ENCODE measurements at regions not wholly inside any gene's neighbourhood (a gene's known extent, or its start where the extent isn't known, plus 50 kb on each side); places are given as distances from the start of the nearest gene placed in this dataset.
A peak's percentile ranks its signal among the peaks of the same experiment; 100 is the strongest.

- H3K9me3 ChIP-seq (ENCODE audit: control insufficient read depth, insufficient read depth, low read length) = peaks cover under 1% of the 10 kb centered on the region
- DNase-seq (ENCODE audit: low read depth in 4 of 6, low spot score in 6 of 6) = no peak
- WGBS (ENCODE audit: insufficient coverage) = 11% methylated on average over 1 of the region's 1 CpG
- H3K27ac ChIP-seq (ENCODE audit: low read depth, low read length) = no peak overlapping the region
- H3K36me3 ChIP-seq (ENCODE audit: control insufficient read depth, insufficient read depth, low read length) = no peaks in the 10 kb centered on the region
- no peak overlapping the region for H3K4me3 ChIP-seq (ENCODE audit: low read depth, low read length)
- no peaks in the 10 kb centered on the region for H3K27me3 ChIP-seq (ENCODE audit: control insufficient read depth, insufficient read depth, low read length)
- H3K4me1 ChIP-seq (ENCODE audit: control insufficient read depth, insufficient read depth, low read length) = no peaks in the 10 kb centered on the region
Measured at GRCh38 chr15:55037071-55037470, 159.7 kb downstream of the RSL24D1 start.

- Histone ChIP-seq H3K36me3 (ENCODE audit: control insufficient read depth, insufficient read depth, low read length) (no peaks in the 10 kb centered on the region), H3K27me3 (ENCODE audit: control insufficient read depth, insufficient read depth, low read length) (no peaks in the 10 kb centered on the region), H3K4me3 (ENCODE audit: low read depth, low read length) (no peak overlapping the region), H3K4me1 (ENCODE audit: control insufficient read depth, insufficient read depth, low read length) (no peaks in the 10 kb centered on the region), H3K9me3 (ENCODE audit: control insufficient read depth, insufficient read depth, low read length) (no peaks in the 10 kb centered on the region), H3K27ac (ENCODE audit: low read depth, low read length) (no peak overlapping the region)
- DNase-seq (ENCODE audit: low read depth in 4 of 6, low spot score in 6 of 6) = no peak
- WGBS (ENCODE audit: insufficient coverage) = no CpG with 5 or more reads among the region's 2 CpGs
Measured at GRCh38 chr15:55035749-55036148, 161.0 kb downstream of the RSL24D1 start.

GRCh38 chr15:55033574-55033973 is 163.2 kb downstream of the RSL24D1 start:
- Histone ChIP-seq H3K4me3 (ENCODE audit: low read depth, low read length) (no peak overlapping the region), H3K27ac (ENCODE audit: low read depth, low read length) (no peak overlapping the region), H3K36me3 (ENCODE audit: control insufficient read depth, insufficient read depth, low read length) (no peaks in the 10 kb centered on the region), H3K9me3 (ENCODE audit: control insufficient read depth, insufficient read depth, low read length) (no peaks in the 10 kb centered on the region), H3K4me1 (ENCODE audit: control insufficient read depth, insufficient read depth, low read length) (no peaks in the 10 kb centered on the region), H3K27me3 (ENCODE audit: control insufficient read depth, insufficient read depth, low read length) (no peaks in the 10 kb centered on the region)
- no peak for DNase-seq (ENCODE audit: low read depth in 4 of 6, low spot score in 6 of 6)
- WGBS (ENCODE audit: insufficient coverage) = 100% methylated on average over 1 of the region's 2 CpGs

- DNase-seq (ENCODE audit: low read depth in 4 of 6, low spot score in 6 of 6) = no peak
- Histone ChIP-seq H3K4me3 (ENCODE audit: low read depth, low read length) (no peak overlapping the region), H3K4me1 (ENCODE audit: control insufficient read depth, insufficient read depth, low read length) (no peaks in the 10 kb centered on the region), H3K27ac (ENCODE audit: low read depth, low read length) (no peak overlapping the region), H3K9me3 (ENCODE audit: control insufficient read depth, insufficient read depth, low read length) (no peaks in the 10 kb centered on the region), H3K36me3 (ENCODE audit: control insufficient read depth, insufficient read depth, low read length) (no peaks in the 10 kb centered on the region), H3K27me3 (ENCODE audit: control insufficient read depth, insufficient read depth, low read length) (no peaks in the 10 kb centered on the region)
- WGBS (ENCODE audit: insufficient coverage) = no CpG with 5 or more reads among the region's 5 CpGs
Measured at GRCh38 chr15:55031727-55032126, 165.0 kb downstream of the RSL24D1 start.

GRCh38 chr15:55026381-55026780 is 170.4 kb downstream of the RSL24D1 start:
- H3K9me3 ChIP-seq (ENCODE audit: control insufficient read depth, insufficient read depth, low read length) = no peaks in the 10 kb centered on the region
- no peaks in the 10 kb centered on the region for H3K27me3 ChIP-seq (ENCODE audit: control insufficient read depth, insufficient read depth, low read length)
- H3K27ac ChIP-seq (ENCODE audit: low read depth, low read length) = no peak overlapping the region
- no peak overlapping the region for H3K4me3 ChIP-seq (ENCODE audit: low read depth, low read length)
- no CpG with 5 or more reads among the region's 1 CpG for WGBS (ENCODE audit: insufficient coverage)
- DNase-seq (ENCODE audit: low read depth in 4 of 6, low spot score in 6 of 6) = no peak
- no peaks in the 10 kb centered on the region for H3K36me3 ChIP-seq (ENCODE audit: control insufficient read depth, insufficient read depth, low read length)
- H3K4me1 ChIP-seq (ENCODE audit: control insufficient read depth, insufficient read depth, low read length) = no peaks in the 10 kb centered on the region

- H3K4me1 ChIP-seq (ENCODE audit: control insufficient read depth, insufficient read depth, low read length) = no peaks in the 10 kb centered on the region
- no peaks in the 10 kb centered on the region for H3K9me3 ChIP-seq (ENCODE audit: control insufficient read depth, insufficient read depth, low read length)
- DNase-seq (ENCODE audit: low read depth in 4 of 6, low spot score in 6 of 6) = no peak
- H3K27me3 ChIP-seq (ENCODE audit: control insufficient read depth, insufficient read depth, low read length) = no peaks in the 10 kb centered on the region
- no peak overlapping the region for H3K4me3 ChIP-seq (ENCODE audit: low read depth, low read length)
- no peaks in the 10 kb centered on the region for H3K36me3 ChIP-seq (ENCODE audit: control insufficient read depth, insufficient read depth, low read length)
- H3K27ac ChIP-seq (ENCODE audit: low read depth, low read length) = no peak overlapping the region
Measured at GRCh38 chr15:55017635-55018034, 179.1 kb downstream of the RSL24D1 start.

- no peaks in the 10 kb centered on the region for H3K36me3 ChIP-seq (ENCODE audit: control insufficient read depth, insufficient read depth, low read length)
- no peaks in the 10 kb centered on the region for H3K4me1 ChIP-seq (ENCODE audit: control insufficient read depth, insufficient read depth, low read length)
- no peaks in the 10 kb centered on the region for H3K27me3 ChIP-seq (ENCODE audit: control insufficient read depth, insufficient read depth, low read length)
- no peak overlapping the region for H3K4me3 ChIP-seq (ENCODE audit: low read depth, low read length)
- no peak for DNase-seq (ENCODE audit: low read depth in 4 of 6, low spot score in 6 of 6)
- no peaks in the 10 kb centered on the region for H3K9me3 ChIP-seq (ENCODE audit: control insufficient read depth, insufficient read depth, low read length)
- WGBS (ENCODE audit: insufficient coverage) = 62% methylated on average over 7 of the region's 7 CpGs
- no peak overlapping the region for H3K27ac ChIP-seq (ENCODE audit: low read depth, low read length)
Measured at GRCh38 chr15:55016225-55016624, 180.5 kb downstream of the RSL24D1 start.

GRCh38 chr15:55015093-55015445 is 181.7 kb downstream of the RSL24D1 start:
- Histone ChIP-seq H3K27ac (ENCODE audit: low read depth, low read length) (no peak overlapping the region), H3K36me3 (ENCODE audit: control insufficient read depth, insufficient read depth, low read length) (no peaks in the 10 kb centered on the region), H3K4me1 (ENCODE audit: control insufficient read depth, insufficient read depth, low read length) (no peaks in the 10 kb centered on the region), H3K9me3 (ENCODE audit: control insufficient read depth, insufficient read depth, low read length) (no peaks in the 10 kb centered on the region), H3K4me3 (ENCODE audit: low read depth, low read length) (no peak overlapping the region), H3K27me3 (ENCODE audit: control insufficient read depth, insufficient read depth, low read length) (no peaks in the 10 kb centered on the region)
- no CpG with 5 or more reads among the region's 3 CpGs for WGBS (ENCODE audit: insufficient coverage)
- DNase-seq (ENCODE audit: low read depth in 4 of 6, low spot score in 6 of 6) = no peak

- H3K4me1 ChIP-seq (ENCODE audit: control insufficient read depth, insufficient read depth, low read length) = no peaks in the 10 kb centered on the region
- H3K4me3 ChIP-seq (ENCODE audit: low read depth, low read length) = no peak overlapping the region
- no peak overlapping the region for H3K27ac ChIP-seq (ENCODE audit: low read depth, low read length)
- H3K9me3 ChIP-seq (ENCODE audit: control insufficient read depth, insufficient read depth, low read length) = no peaks in the 10 kb centered on the region
- no CpG with 5 or more reads among the region's 1 CpG for WGBS (ENCODE audit: insufficient coverage)
- H3K36me3 ChIP-seq (ENCODE audit: control insufficient read depth, insufficient read depth, low read length) = no peaks in the 10 kb centered on the region
- DNase-seq (ENCODE audit: low read depth in 4 of 6, low spot score in 6 of 6) = no peak
- no peaks in the 10 kb centered on the region for H3K27me3 ChIP-seq (ENCODE audit: control insufficient read depth, insufficient read depth, low read length)
Measured at GRCh38 chr15:55014391-55015092, 182.2 kb downstream of the RSL24D1 start.

- peaks cover 2% of the 10 kb centered on the region for H3K9me3 ChIP-seq (ENCODE audit: control insufficient read depth, insufficient read depth, low read length)
- no peaks in the 10 kb centered on the region for H3K36me3 ChIP-seq (ENCODE audit: control insufficient read depth, insufficient read depth, low read length)
- H3K4me1 ChIP-seq (ENCODE audit: control insufficient read depth, insufficient read depth, low read length) = peaks cover 9% of the 10 kb centered on the region
- no peak overlapping the region for H3K4me3 ChIP-seq (ENCODE audit: low read depth, low read length)
- peak in 2 of 6 donors; percentile 22 to 53 for DNase-seq (ENCODE audit: low read depth in 4 of 6, low spot score in 6 of 6)
- no peaks in the 10 kb centered on the region for H3K27me3 ChIP-seq (ENCODE audit: control insufficient read depth, insufficient read depth, low read length)
- H3K27ac ChIP-seq (ENCODE audit: low read depth, low read length) = no peak overlapping the region
- 17% methylated on average over 2 of the region's 4 CpGs for WGBS (ENCODE audit: insufficient coverage)
Measured at GRCh38 chr15:55008421-55008820, 188.3 kb downstream of the RSL24D1 start.
